ENCODE measurements at regions not wholly inside any gene's neighbourhood (a gene's known extent, or its start where the extent isn't known, plus 50 kb on each side); places are given as distances from the start of the nearest gene placed in this dataset.

DNA sequence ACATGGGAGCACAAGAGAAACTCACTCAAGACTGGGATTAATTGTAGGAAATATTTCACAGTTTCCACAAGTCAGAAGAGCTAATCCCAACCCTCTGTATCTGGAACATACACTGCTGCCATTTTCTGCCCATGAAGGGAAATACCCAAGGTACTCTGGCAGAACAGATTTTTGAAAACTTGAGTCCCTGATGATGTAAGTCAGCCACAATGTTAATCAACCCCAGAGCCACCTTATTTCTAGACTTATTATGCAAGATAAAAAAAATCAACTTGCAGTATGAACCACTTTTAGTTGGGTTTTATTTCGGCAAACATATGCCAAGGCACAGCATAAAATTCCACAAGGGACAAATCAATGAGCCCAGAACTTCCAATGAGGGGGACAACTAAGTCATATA, 141.5 kb downstream of the LY86 start:
- TF ChIP-seq, protein P1, sequence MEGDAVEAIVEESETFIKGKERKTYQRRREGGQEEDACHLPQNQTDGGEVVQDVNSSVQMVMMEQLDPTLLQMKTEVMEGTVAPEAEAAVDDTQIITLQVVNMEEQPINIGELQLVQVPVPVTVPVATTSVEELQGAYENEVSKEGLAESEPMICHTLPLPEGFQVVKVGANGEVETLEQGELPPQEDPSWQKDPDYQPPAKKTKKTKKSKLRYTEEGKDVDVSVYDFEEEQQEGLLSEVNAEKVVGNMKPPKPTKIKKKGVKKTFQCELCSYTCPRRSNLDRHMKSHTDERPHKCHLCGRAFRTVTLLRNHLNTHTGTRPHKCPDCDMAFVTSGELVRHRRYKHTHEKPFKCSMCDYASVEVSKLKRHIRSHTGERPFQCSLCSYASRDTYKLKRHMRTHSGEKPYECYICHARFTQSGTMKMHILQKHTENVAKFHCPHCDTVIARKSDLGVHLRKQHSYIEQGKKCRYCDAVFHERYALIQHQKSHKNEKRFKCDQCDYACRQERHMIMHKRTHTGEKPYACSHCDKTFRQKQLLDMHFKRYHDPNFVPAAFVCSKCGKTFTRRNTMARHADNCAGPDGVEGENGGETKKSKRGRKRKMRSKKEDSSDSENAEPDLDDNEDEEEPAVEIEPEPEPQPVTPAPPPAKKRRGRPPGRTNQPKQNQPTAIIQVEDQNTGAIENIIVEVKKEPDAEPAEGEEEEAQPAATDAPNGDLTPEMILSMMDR (IDR thresholded peaks at IDR 0.05): no peak

DNA sequence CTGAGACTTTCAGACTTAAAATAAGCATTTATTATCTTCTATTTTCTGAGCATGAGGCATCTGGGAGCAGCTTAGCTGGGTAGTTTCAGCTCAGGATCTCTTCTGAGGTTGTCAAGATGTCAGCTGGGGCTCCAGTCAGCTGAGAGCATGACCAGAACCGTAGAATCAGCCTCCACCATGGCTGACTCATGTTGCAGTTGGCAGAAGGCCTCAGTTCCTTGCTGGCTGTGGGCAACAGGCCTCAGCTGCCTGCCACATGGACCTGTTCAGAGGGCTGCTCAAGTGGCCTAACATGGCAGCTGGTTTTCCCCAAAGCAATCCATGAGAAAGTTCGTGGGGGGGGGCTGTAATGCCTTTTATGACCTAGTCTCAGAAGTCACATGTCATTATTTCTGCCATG, 142.3 kb downstream of the LY86 start:
- TF ChIP-seq, protein P1 (IDR thresholded peaks at IDR 0.05): no peak

DNA sequence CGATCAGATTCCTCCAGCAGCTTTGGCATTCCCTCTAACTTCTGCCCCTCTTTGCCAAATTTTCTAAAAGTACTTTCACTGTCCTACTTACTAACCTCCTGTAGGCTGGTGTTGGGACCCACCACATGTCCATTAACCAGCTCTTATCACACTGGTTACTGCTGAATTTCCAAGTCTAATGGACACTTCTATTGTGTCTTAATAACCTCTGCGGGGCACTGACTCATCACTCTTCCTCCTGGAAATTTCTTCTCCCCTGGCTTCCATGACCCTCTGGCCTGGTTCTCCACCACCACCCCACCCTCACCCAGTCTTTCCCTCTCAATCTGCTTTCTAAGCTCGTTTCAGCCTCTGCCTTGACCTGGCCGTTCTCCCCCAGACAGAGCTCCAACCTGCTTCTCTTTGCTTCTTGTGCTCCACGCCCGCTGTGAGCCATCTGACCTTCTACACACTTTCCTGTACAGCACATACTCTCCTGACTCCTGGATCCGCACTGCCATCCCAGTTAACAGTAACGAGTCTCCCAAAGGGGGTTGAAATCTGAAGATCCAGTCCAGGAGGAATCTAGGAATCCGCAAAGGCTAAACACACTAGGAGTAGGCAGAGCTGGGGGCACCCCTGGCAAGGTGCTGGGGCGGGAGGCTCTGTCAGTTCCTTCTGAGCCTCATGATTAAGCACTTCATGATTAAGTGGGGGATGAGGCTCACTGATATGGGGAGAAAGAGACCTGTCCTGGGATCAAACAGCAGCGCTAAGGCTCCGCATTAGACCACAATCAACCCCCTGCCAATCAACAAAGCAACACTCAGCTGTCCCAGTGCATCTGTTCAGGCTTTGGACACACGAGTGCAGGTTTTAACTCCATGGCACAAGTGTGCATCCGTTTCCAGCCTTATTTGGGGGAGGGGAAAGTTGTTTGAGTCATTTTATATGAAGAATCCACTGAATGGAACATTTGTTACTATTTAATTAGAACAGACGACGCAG, 146.3 kb downstream of the LY86 start:
- TF ChIP-seq, protein P1 (IDR thresholded peaks at IDR 0.05): no peak

DNA sequence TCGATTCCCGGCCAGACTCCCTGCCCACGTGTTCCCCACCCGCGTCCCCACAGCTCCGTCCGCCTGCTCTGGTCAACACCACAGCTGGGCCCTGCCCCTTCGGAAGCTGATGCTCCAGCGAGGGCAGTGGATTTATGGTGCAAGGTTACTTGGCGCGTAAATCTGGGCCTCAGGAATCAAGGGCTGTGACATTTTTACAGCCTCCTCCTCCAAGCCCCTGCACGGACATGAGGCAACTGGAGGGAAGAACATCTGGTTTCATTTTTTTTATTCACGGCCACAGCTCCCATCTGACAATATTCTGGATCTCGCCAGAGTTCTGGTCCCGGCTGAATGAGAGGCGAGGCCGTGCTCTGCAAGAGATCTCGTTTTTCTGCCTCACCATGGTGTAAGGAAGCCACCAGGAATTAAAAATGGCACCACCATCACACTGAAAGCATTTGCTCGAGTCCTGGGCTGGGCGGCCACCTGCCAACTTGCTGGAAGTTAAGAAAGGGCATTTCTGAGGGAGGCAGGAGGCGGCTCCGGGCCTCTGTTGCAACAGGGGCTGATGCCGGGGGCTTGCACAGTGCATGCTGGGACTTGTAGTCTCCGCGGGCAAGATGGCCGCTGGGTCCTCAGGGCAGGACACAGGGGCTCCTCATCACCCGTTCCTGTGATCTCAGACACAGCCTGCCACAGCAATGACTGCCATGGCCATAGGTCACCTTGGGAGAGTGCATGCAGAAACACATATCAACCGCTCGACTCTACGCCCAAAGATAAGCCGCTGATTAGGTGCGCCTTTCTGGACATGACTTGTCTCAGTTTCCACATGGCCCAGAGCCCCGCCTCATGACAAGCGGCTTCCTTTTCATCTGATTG, 148.5 kb downstream of the LY86 start:
- TF ChIP-seq, protein P1 (IDR thresholded peaks at IDR 0.05): no peak

DNA sequence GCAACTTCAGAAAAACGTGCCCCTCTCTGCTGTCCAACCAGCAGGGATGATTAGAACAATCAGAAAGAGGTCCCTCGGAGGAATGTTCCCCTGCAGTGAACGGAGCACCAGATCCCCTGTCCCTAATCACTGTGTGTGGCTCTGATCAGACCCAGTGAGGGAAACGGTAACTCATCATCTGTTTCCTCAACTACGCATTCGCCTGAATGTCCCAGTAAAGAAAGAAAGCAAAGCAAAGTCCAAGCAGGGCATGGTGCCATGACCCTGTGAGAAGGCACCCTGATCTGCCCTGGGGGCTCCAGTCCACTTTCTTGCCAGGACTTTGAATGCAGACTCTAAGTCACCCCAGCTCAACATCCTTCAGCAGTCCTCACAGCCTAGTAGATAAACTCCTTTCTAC, 149.2 kb downstream of the LY86 start:
- TF ChIP-seq, protein P1 (IDR thresholded peaks at IDR 0.05): no peak

DNA sequence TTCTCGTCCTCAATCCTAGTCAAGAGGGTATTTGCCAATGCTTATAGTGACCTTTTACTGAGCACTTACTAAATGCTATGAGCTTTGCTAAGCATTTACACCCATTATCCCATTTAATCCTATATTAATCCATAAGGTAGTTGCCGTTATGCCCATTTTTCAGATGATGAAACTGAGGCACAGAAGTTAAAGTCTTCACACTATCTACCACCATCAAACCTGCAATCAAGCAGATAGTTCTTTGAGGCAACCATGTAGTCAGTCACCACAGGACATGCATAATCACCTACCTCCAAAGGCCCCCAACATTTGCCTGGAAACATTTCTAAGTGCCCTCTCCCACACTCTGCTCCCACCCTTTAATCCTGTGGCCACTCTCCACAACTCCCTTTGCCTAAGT, 149.6 kb downstream of the LY86 start:
- TF ChIP-seq, protein P1 (IDR thresholded peaks at IDR 0.05): no peak

DNA sequence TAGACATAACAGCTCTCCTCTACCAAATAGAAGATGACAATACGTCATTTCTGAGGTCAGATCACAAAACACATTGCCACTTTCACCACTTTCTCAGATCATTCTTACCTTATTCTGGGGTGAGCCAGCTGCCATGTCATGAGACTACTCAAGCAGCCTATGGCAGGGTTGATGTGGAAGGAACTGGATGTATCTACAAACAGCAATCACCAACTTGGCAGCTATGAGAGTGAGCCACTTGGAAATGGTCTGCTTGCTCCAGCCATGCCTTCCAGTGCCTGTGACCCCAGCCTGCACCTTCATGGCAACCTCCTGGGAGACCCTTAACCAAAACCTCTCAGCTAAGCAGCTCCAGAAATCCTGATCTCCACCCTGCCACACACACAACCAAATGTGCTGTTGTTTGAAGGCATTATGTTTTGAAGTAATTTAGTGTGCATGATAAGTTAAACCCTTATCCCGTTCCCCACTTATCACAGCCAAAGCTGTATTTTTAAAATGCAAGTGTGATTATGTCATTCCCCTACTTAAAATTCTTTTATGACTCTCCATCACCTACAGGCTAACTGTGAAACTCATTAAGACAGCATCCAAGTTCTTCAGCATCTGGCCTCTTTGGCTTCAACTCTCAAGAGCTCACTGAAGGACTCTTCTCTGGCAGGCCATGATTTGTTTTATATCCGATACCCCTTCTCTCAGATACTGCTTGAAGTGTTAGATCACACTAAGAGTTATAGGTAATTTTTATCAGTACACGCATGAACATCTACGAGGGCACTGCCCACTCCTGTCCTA, 150.6 kb downstream of the LY86 start:
- TF ChIP-seq, protein P1 (IDR thresholded peaks at IDR 0.05): no peak
